ENCODE measurements at regions not wholly inside any gene's neighbourhood (a gene's known extent, or its start where the extent isn't known, plus 50 kb on each side); places are given as distances from the start of the nearest gene placed in this dataset.

GRCh38 chr7:124191030-124191429 is 158.2 kb upstream of the TMEM229A start:
- Histone ChIP-seq H3K27me3 (ENCODE audit: insufficient read depth, poor library complexity, severe bottlenecking) (no peaks in the 10 kb centered on the region), H3K27ac (replicated peaks) (no peak overlapping the region), H3K4me3 (replicated peaks; ENCODE audit: insufficient read depth, low read length) (no peak overlapping the region)
- no peak for DNase-seq (ENCODE audit: low read depth in 1 of 2, low spot score in 1 of 2)
- TF ChIP-seq SPI1 (IDR thresholded peaks at IDR 0.05; ENCODE audit: borderline replicate concordance, low read depth) (no peak), POLR2AphosphoS5 (IDR thresholded peaks at IDR 0.05; ENCODE audit: low read depth) (no peak), REST (IDR thresholded peaks at IDR 0.05; ENCODE audit: insufficient replicate concordance, low read depth) (no peak), GABPA (IDR thresholded peaks at IDR 0.05; ENCODE audit: low read depth) (no peak), CTCF (IDR thresholded peaks at IDR 0.05; ENCODE audit: insufficient read depth, low read length) (no peak)

- TF ChIP-seq SPI1 (IDR thresholded peaks at IDR 0.05; ENCODE audit: borderline replicate concordance, low read depth) (no peak), GABPA (IDR thresholded peaks at IDR 0.05; ENCODE audit: low read depth) (no peak), CTCF (IDR thresholded peaks at IDR 0.05; ENCODE audit: insufficient read depth, low read length) (no peak), POLR2AphosphoS5 (IDR thresholded peaks at IDR 0.05; ENCODE audit: low read depth) (no peak), REST (IDR thresholded peaks at IDR 0.05; ENCODE audit: insufficient replicate concordance, low read depth) (no peak)
- no peak overlapping the region for H3K4me3 ChIP-seq (replicated peaks; ENCODE audit: insufficient read depth, low read length)
- no peaks in the 10 kb centered on the region for H3K27me3 ChIP-seq (ENCODE audit: insufficient read depth, poor library complexity, severe bottlenecking)
- DNase-seq (ENCODE audit: low read depth in 1 of 2, low spot score in 1 of 2) = no peak
- H3K27ac ChIP-seq (replicated peaks) = no peak overlapping the region
Measured at GRCh38 chr7:124188576-124188975, 155.7 kb upstream of the TMEM229A start.

GRCh38 chr7:124187962-124188361 is 155.1 kb upstream of the TMEM229A start:
- no peak for TF ChIP-seq SPI1 (IDR thresholded peaks at IDR 0.05; ENCODE audit: borderline replicate concordance, low read depth)
- TF ChIP-seq POLR2AphosphoS5 (IDR thresholded peaks at IDR 0.05; ENCODE audit: low read depth) = no peak
- TF ChIP-seq GABPA (IDR thresholded peaks at IDR 0.05; ENCODE audit: low read depth) = no peak
- no peak for TF ChIP-seq REST (IDR thresholded peaks at IDR 0.05; ENCODE audit: insufficient replicate concordance, low read depth)
- no peak for TF ChIP-seq CTCF (IDR thresholded peaks at IDR 0.05; ENCODE audit: insufficient read depth, low read length)

More at GRCh38 chr7:124187962-124188361, 155.1 kb upstream of the TMEM229A start:
- Histone ChIP-seq H3K4me3 (replicated peaks; ENCODE audit: insufficient read depth, low read length) (no peak overlapping the region), H3K27ac (replicated peaks) (no peak overlapping the region), H3K27me3 (ENCODE audit: insufficient read depth, poor library complexity, severe bottlenecking) (no peaks in the 10 kb centered on the region)
- DNase-seq (ENCODE audit: low read depth in 1 of 2, low spot score in 1 of 2) = no peak

Data from HL-60 (cell line).